GM12864 (cell line): ENCODE measurements at regions not wholly inside any gene's neighbourhood (a gene's known extent, or its start where the extent isn't known, plus 50 kb on each side); places are given as distances from the start of the nearest gene placed in this dataset.

Experiments
- DNase-seq: peaks from one replicate; pipeline ENCODE4 v3.0.0-alpha.2; 2011; ENCODE audit warnings: low read depth
- H3K4me3 ChIP-seq: 2 replicates; pipeline ENCODE4 v1.5.1; 2011; ENCODE audit warnings: mild to moderate bottlenecking, low read depth, low read length, control low read depth
- CTCF ChIP-seq: IDR thresholded peaks from 2 replicates; pipeline ENCODE4 v1.5.1; 2011; ENCODE audit warnings: low read depth, mild to moderate bottlenecking, moderate library complexity, low read length, control low read depth, inconsistent platforms; ENCODE audit errors: missing control alignments

GRCh38 chr9:21682381-21682780 is 120.1 kb upstream of the MTAP start:
- H3K4me3 ChIP-seq = no peak overlapping the region
- TF ChIP-seq CTCF = no peak
- DNase-seq = no peak

GRCh38 chr9:21682981-21683380 is 119.5 kb upstream of the MTAP start:
- H3K4me3 ChIP-seq = no peak overlapping the region
- no peak for TF ChIP-seq CTCF
- no peak for DNase-seq

- DNase-seq = no peak
- H3K4me3 ChIP-seq = no peak overlapping the region
- TF ChIP-seq CTCF = no peak
Observed at GRCh38 chr9:21683484-21684175, 118.8 kb upstream of the MTAP start.

GRCh38 chr9:21684231-21684630 is 118.2 kb upstream of the MTAP start:
- H3K4me3 ChIP-seq = no peak overlapping the region
- DNase-seq = no peak
- TF ChIP-seq CTCF = no peak

- no peak for TF ChIP-seq CTCF
Observed at GRCh38 chr9:21684831-21685362, 117.5 kb upstream of the MTAP start.

GRCh38 chr9:21685502-21685901 is 116.9 kb upstream of the MTAP start:
- TF ChIP-seq CTCF = no peak
- no peak for DNase-seq
- no peak overlapping the region for H3K4me3 ChIP-seq

More at GRCh38 chr9:21684831-21685362, 117.5 kb upstream of the MTAP start:
- no peak overlapping the region for H3K4me3 ChIP-seq
- DNase-seq = no peak

- no peak overlapping the region for H3K4me3 ChIP-seq
- no peak for DNase-seq
- no peak for TF ChIP-seq CTCF
Observed at GRCh38 chr9:21686738-21687137, 115.7 kb upstream of the MTAP start.
